Stimulated activated CD4-positive, alpha-beta T cell treated with anti-CD3 and anti-CD28 coated beads, Interleukin-1b, Interleukin-23, amount 100 ng/mL, for 48 hours (primary cell): ENCODE measurements at regions not wholly inside any gene's neighbourhood (a gene's known extent, or its start where the extent isn't known, plus 50 kb on each side); places are given as distances from the start of the nearest gene placed in this dataset.

ENCODE experiments used
- DNase-seq: peaks from one replicate; pipeline ENCODE4 v3.0.0-alpha.2; 2020

DNA sequence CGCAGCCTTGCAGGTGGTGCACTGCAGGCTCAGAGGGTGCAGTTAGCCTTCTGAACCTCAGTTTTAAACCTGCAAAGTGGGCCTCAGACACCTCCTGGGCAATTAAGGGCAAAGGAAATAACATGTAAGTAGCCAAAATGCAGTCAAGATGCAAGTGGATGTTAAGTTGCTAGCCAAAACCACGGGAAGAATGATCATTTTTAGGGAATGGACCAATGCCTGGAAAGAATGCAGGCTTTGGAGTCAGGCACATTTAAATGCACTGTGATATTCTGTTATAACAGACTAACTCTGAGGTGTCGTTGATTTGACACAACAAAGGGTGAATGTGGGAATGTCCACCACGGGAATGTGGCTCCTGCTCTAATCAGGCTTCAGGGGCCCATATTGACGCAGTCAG lies 57.9 kb upstream of the PTGFRN start:
- DNase-seq = no peak

DNA sequence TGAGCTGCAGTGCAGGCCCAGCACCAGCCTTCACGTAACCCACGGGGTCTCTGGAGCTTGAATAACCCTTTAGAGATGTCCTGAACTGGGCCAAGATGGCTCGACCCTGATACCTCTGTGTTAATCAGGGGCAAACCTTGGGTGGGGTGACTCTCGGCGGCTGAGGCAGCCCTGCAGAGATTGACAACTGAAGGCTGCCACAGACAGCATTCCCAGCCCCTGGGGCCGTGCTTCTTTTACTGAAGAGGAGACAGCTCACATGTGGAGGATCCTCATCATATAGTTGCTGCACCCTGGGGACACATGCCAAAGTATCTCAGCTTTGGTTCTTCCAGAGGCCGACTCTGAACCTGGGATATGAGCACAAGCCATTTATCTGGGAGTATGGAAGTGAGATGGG lies 57.3 kb upstream of the PTGFRN start:
- no peak for DNase-seq

DNA sequence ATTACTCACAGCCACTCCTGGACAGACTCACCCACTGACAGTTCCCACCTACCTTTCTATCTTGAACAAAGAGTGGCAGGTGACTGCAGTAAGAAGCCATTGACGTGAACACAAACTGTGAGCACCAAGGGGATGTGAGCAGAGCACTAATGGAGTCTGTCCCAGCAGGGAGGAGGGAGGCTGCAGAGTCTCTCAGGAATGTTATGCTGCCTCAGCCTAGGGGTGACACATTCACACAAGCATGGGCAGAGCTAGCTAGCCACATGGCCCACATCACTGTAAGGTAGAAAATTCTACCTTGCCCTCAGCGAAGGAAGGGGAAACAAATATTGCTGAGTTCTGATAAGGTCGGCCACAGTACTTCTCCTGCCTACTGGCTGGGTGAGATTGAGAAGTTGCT lies 56.8 kb upstream of the PTGFRN start:
- no peak for DNase-seq

DNA sequence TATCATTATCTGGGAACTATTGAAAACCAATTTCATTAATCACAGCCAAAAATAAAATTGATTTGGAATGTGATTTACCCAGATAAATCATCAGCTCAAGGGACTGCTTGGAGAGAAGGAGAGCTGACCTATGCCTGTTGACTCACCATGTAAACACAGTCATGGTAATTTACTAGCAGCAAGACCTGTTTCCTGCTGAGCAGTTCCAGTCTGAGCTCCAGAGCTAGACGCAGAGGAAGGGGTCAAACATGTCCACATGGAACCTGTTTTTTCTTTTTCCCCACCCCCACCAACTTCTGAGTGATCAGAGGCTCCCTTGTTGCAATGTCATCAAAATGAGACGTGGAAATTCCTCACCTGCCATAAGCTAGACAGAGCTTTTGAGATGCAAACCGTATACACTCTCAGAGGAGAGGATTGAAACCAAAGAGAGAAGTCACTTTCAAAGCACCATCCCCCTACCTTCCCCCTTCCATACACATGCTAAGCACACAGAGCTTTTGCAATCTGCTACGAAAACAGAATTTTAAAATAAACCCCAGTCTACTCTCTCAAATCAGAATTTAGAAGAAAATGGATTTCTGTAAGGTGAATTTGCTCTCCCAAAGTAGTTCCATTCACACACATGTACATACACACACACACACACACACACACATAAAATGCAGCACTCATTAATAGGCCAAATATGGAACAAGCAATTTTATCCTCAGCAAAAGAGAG lies 55.9 kb upstream of the PTGFRN start:
- no peak for DNase-seq

DNA sequence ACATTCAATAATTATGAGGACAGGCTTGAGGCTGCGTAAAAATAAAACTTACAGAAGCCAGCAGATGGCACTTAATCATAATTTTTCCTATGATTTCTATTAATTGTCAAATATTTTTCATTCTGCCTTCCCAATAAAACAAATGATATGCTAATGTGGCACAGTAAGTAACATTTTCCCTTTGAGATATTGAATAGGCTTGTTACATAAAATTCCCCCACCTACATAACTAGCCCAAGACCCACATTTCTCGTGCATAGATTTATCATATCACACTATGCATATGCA lies 55.4 kb upstream of the PTGFRN start:
- DNase-seq = no peak

DNA sequence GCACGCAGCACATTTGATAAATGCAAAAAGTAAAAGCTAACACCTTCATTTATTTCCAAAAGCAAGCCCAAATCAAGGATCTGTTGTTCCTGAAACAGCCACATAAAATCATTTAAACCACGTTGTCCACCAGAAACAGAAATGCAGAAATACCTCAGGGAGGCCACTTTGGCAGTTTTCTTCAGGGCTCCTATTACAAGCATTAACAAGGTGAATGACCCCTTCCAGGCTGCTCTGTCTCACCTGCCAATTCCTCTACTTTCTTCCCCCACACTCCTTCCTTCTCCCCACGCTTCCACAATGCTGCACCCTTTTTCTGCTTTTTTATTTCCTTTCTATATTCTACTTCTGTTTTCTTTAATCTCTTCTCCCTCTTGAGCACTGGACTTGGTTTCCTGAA lies 55.0 kb upstream of the PTGFRN start:
- no peak for DNase-seq

DNA sequence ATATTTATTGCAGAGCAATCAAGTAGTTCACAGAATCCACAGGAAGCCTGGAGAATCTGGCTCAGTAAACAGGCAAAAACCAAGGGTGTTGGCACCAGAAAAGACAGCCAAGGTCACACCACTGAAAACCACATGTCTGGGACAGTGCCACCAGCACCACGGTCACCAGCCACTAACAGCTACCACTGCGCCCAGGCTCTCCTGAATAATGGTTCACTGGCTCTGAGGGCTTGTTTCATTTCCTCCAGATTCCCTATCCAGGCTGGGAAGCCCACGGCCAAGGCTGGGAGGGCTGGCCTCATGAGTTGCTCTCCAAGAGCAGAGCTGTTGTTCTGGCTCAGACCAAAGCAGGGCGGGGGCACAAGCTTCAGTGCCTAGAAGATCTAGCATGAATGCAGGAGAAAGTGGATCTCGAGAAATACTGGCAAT lies 54.5 kb upstream of the PTGFRN start:
- no peak for DNase-seq

DNA sequence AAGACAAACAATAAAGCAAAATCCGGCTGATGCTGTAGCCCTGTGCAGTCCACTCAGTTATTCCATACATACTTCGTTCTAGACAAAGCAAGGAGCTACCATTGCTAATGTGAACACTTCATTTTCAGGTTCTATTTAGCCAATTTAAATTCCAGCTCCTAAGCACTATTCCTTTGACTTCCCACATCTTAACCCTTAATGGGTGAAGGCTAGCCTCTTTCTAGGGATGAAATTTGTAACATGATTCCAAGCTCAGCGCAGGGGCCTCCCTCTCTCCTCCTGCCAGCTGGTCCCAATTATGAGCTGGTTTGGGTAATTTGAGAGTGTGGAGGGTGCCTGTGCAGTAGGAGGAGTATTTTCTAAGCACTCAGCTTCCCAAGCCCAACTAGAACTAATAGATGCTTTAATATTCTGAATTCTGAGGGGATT lies 53.9 kb upstream of the PTGFRN start:
- no peak for DNase-seq

DNA sequence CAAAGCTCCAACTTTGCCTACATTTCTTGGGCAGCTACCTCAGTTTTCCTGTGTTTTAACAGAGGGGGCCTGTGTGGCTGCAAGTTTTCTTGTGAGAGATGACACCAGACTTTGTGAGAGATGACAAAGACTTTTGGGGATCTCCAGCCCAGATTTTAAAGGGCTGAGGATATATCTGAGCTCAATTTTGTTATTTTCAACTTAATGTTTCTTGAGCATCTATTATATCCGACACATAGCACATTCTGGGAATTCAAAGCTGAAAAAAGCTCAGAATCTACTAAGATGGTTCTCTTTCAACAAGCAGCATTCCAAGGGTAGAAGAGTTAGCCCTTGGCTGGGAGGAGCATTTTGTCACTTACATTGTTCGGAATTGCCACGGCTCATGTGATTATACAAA lies 53.4 kb upstream of the PTGFRN start:
- DNase-seq = no peak

DNA sequence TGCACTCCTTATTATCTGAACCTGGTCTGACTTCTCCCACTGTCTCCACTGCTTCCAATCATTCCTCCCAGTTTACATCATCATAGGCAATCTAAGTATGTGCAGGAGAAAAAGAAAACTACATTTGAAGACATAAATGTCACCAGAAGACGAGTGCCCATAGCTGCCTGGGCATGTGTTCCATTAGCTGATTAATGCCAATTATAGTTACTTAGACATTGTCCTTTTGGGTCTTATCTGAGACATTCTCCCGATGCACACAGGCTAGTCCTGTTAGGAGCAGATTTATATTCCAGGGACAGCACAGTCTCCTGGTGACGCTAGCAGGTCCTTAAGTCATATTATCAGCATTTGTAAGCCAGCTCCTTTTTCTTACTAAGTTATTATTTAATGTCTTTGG lies 52.6 kb upstream of the PTGFRN start:
- DNase-seq = no peak
